Tibial nerve (tissue), 4 donors: ENCODE measurements at regions not wholly inside any gene's neighbourhood (a gene's known extent, or its start where the extent isn't known, plus 50 kb on each side); places are given as distances from the start of the nearest gene placed in this dataset.

Experiments used
- DNase-seq, 2 donors: peaks; one replicate each; pipeline ENCODE4 v3.0.0-alpha.2; 2019; ENCODE audit warnings: low spot score in 2 of 2
- H3K27ac ChIP-seq, 4 donors: fragments of 200-600 bp; sonication (generic) in 3 of 4; one replicate each; pipeline ENCODE4 v1.5.1; 2017 to 2019; ENCODE audit warnings: mild to moderate bottlenecking in 1 of 4
- H3K27me3 ChIP-seq, 2 donors: fragments of 200-600 bp; sonication (generic) in 1 of 2; one replicate each; pipeline versions ENCODE4 v1.5.1 to v1.6.0; 2017 to 2019
- H3K36me3 ChIP-seq, 3 donors: fragments of 200-600 bp; sonication (generic); one replicate each; pipeline ENCODE4 v1.5.1; 2018 to 2019
- H3K4me1 ChIP-seq, 4 donors: fragments of 200-600 bp; sonication (generic) in 3 of 4; one replicate each; pipeline ENCODE4 v1.5.1; 2017 to 2019
- H3K4me3 ChIP-seq, 4 donors: fragments of 200-600 bp; sonication (generic) in 3 of 4; one replicate each; pipeline ENCODE4 v1.5.1; 2017 to 2019; ENCODE audit warnings: mild to moderate bottlenecking in 1 of 4, moderate library complexity in 1 of 4
- H3K9me3 ChIP-seq, 4 donors: fragments of 200-600 bp; sonication (generic) in 3 of 4; one replicate each; pipeline ENCODE4 v1.5.1; 2017 to 2019
- EP300 ChIP-seq, 2 donors: sonication (generic); formaldehyde crosslinking; IDR thresholded peaks; one replicate each; pipeline ENCODE4 v1.6.1; 2017; ENCODE audit warnings: antibody characterized with exemption in 2 of 2, mild to moderate bottlenecking in 1 of 2
- POLR2A ChIP-seq, 2 donors: fragments of 450-650 bp; IDR thresholded peaks; one replicate each; pipeline ENCODE4 v1.6.1; 2017; ENCODE audit warnings: antibody characterized with exemption in 2 of 2, mild to moderate bottlenecking in 2 of 2, moderate library complexity in 2 of 2
- WGBS, 2 donors: methylation state at CpG; one replicate each; pipeline ENCODE4 v1.1.5; 2018; 5-methylcytosine and 5-hydroxymethylcytosine counted together
- TF ChIP-seq, protein P1 (sequence below), 5 experiments: fragments of 200-600 bp in 3 of 5; fragments of 450-650 bp in 2 of 5; sonication (generic) in 3 of 5; IDR thresholded peaks; one replicate each; pipeline ENCODE4 v1.5.1; 2016 to 2019; ENCODE audit warnings: antibody characterized with exemption in 5 of 5, mild to moderate bottlenecking in 3 of 5, moderate library complexity in 2 of 5

DNA sequence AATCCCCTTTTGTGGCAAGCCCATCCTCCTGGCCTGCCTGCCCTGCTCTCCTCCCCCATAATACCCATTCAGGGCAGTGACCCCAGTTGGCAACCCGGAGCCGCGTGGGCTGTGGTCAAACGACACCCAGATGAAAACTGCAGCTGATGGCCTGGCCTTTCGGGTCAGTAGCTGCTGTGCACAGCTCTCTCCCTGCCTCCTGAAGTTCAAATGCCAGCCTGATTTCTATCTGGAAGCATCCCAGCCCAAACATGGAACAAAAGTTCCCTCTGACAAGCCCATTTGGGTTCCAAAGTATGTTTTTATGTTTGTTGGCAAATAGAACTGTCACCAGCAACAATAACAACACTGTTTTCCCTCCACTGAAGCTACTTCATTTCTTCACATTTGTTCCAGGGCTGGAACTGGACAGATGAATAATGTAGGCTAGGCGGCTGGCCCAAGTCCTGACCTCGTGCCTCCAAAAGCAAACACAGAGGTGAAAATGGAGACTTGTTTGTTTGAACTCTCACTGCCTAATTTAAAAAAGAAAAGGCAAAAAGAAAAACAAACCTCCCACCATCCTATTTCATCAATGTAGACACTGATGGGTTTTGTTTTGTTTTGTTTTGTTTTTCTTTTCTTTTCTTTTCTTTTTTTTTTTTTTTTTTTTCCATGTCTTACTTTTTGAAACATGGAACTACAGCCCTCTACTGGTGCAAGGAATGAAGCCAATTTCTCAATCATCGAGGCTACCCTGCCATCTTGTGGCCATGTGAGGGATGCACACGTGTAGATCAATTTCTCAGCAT is 179.0 kb downstream of the ADSS2 start:
- H3K36me3 ChIP-seq: no peaks in the 10 kb centered on the region
- WGBS, 2 donors: 20% methylated on average over 9 of the region's 9 CpGs
- peak; percentile 55 to 75 for DNase-seq
- peak overlapping the region in 2 of 4 donors; percentile 64 to 66 for H3K27ac ChIP-seq
- H3K9me3 ChIP-seq: peaks cover 0 to 13% (median 0%) of the 10 kb centered on the region in 4 donors
- TF ChIP-seq POLR2A (IDR thresholded peaks at IDR 0.05) (no peak), EP300 (IDR thresholded peaks at IDR 0.05) (peak; percentile 17 to 83)
- TF ChIP-seq, protein P1, sequence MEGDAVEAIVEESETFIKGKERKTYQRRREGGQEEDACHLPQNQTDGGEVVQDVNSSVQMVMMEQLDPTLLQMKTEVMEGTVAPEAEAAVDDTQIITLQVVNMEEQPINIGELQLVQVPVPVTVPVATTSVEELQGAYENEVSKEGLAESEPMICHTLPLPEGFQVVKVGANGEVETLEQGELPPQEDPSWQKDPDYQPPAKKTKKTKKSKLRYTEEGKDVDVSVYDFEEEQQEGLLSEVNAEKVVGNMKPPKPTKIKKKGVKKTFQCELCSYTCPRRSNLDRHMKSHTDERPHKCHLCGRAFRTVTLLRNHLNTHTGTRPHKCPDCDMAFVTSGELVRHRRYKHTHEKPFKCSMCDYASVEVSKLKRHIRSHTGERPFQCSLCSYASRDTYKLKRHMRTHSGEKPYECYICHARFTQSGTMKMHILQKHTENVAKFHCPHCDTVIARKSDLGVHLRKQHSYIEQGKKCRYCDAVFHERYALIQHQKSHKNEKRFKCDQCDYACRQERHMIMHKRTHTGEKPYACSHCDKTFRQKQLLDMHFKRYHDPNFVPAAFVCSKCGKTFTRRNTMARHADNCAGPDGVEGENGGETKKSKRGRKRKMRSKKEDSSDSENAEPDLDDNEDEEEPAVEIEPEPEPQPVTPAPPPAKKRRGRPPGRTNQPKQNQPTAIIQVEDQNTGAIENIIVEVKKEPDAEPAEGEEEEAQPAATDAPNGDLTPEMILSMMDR (IDR thresholded peaks at IDR 0.05): peak; percentile 89 to 94 (median 90)
- peaks cover 0 to 26% (median 9%) of the 10 kb centered on the region in 4 donors for H3K4me1 ChIP-seq
- peaks cover 0 to 4% of the 10 kb centered on the region in 2 donors for H3K27me3 ChIP-seq
- no peak overlapping the region for H3K4me3 ChIP-seq

DNA sequence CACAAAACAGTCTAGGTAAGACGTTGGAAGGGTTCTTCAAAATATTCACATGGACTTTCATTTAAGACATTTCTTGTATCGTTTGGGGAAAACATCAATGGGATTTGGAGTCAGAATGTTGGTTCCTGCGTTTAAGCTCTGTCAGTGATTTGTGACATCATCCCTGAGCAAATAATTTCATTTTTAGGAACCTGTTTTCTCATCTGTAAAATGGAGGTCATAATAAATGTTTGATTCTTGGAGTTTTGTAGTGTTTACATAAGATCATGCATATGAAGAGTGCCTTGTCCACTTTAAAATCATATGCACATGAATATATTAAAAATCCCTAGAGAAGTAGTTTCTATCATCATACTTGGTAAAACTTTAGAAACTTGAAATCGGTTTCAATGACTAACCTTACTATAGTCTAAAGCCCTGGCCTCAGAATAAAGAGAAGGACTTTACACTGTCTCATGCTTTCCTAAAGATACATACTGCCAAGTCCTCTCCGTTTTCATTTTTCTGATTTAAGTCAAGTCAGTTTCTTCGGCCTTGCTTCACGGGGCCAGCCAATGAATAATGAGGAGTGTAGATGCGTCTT is 178.4 kb downstream of the ADSS2 start:
- DNase-seq: no peak
- Histone ChIP-seq H3K27ac (no peak overlapping the region), H3K4me1 (peaks cover 0 to 26% (median 9%) of the 10 kb centered on the region in 4 donors), H3K27me3 (peaks cover 0 to 7% of the 10 kb centered on the region in 2 donors), H3K36me3 (no peaks in the 10 kb centered on the region), H3K4me3 (no peak overlapping the region), H3K9me3 (peaks cover 0 to 13% (median 0%) of the 10 kb centered on the region in 4 donors)
- no peak for TF ChIP-seq POLR2A (IDR thresholded peaks at IDR 0.05)
- TF ChIP-seq, protein P1 (IDR thresholded peaks at IDR 0.05): peak in 1 of 5 experiments; percentile 7
- WGBS, 2 donors: 34 to 40% methylated on average over 8 of the region's 8 CpGs

DNA sequence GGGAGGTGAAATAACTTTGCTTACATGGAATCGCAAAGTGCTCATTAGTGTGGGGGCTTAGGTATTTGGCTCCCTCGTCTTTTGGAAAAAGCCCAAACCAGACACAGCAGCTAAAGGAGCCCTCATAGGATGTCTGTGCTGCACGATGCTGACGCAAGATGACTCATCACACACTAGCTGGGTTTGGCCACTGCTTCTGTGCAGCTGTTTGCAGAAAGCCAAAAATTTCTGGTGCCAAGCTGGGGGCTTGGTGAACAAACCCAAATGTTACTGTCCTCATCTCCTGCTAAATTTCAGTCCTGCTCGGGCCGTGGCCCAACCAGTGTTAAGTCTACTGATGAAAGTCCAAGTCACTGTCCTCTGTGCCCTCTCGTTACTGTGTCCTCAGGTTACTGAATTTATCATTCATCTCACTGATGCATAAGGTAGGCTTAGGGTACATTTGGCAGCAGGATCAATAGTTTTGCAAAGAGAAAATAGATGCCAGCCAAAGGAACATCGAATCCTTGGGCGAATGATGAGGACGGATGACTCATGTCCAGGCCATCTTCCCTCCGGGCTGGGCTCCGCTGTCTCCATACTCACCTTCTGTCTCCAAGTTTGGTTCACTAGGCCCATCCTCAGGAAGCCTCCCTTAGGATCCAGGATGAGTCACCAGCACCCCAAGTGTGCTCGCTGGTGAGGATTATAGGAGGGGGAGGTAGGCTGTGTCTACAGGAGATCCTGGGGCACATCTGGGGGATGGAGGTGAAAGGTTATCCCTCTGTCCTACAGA is 177.7 kb downstream of the ADSS2 start:
- H3K27ac ChIP-seq: no peak overlapping the region
- H3K27me3 ChIP-seq: peaks cover 0 to 7% of the 10 kb centered on the region in 2 donors
- DNase-seq: peak in 1 of 2 donors; percentile 24
- H3K36me3 ChIP-seq: no peaks in the 10 kb centered on the region
- H3K4me3 ChIP-seq: no peak overlapping the region
- WGBS, 2 donors: 52 to 58% methylated on average over 13 of the region's 13 CpGs
- peaks cover 0 to 13% (median 0%) of the 10 kb centered on the region in 4 donors for H3K9me3 ChIP-seq
- H3K4me1 ChIP-seq: peaks cover 0 to 26% (median 9%) of the 10 kb centered on the region in 4 donors
- TF ChIP-seq POLR2A (IDR thresholded peaks at IDR 0.05) (no peak), EP300 (IDR thresholded peaks at IDR 0.05) (no peak)
- TF ChIP-seq, protein P1 (IDR thresholded peaks at IDR 0.05): no peak

DNA sequence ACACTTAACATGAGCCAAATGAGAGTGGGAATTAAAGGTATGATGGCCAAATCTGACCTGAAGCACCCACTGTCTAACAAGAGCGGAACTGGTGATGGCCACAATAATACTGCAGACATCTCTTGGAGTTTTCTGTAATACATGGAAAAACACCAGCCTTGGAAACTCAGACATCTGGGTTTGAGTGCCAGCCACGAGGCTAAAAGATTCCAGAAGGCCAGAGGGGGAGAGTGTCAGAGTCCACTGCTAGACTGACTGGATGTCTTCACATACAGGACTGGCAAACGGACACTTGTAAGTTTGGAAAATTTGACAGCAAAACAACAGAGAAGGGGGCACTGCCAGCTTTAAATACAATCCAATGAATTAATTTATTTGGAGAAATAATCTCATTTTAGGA is 175.1 kb downstream of the ADSS2 start:
- TF ChIP-seq POLR2A (IDR thresholded peaks at IDR 0.05): no peak
- no peak for TF ChIP-seq EP300 (IDR thresholded peaks at IDR 0.05)
- TF ChIP-seq, protein P1 (IDR thresholded peaks at IDR 0.05): no peak
- no peaks in the 10 kb centered on the region for H3K9me3 ChIP-seq
- H3K4me3 ChIP-seq: no peak overlapping the region
- 33 to 38% methylated on average over 3 of the region's 3 CpGs for WGBS, 2 donors
- H3K36me3 ChIP-seq: no peaks in the 10 kb centered on the region
- H3K27ac ChIP-seq: no peak overlapping the region
- H3K4me1 ChIP-seq: peaks cover 0 to 25% (median 9%) of the 10 kb centered on the region in 4 donors
- no peak for DNase-seq
- H3K27me3 ChIP-seq: peaks cover 0 to 7% of the 10 kb centered on the region in 2 donors
